Peyer's patch (tissue), 4 donors: ENCODE measurements at regions not wholly inside any gene's neighbourhood (a gene's known extent, or its start where the extent isn't known, plus 50 kb on each side); places are given as distances from the start of the nearest gene placed in this dataset.

Experiments
- DNase-seq, 3 donors: peaks; one replicate each; pipeline ENCODE4 v3.0.0-alpha.2; 2017 to 2019
- H3K27ac ChIP-seq, 4 donors: fragments of 200-600 bp; sonication (generic); one replicate each; pipeline ENCODE4 v1.5.1; 2016 to 2019
- H3K27me3 ChIP-seq, 2 donors: fragments of 200-600 bp; sonication (generic); one replicate each; pipeline ENCODE4 v1.5.1; 2019
- H3K36me3 ChIP-seq, 3 donors: fragments of 200-600 bp; sonication (generic); one replicate each; pipeline ENCODE4 v1.5.1; 2016 to 2019
- H3K4me1 ChIP-seq, 4 donors: fragments of 200-600 bp; sonication (generic); one replicate each; pipeline ENCODE4 v1.5.1; 2016 to 2019
- H3K4me3 ChIP-seq, 4 donors: fragments of 200-600 bp; sonication (generic); 1 replicate in 3 of 4; 2 replicates in 1 of 4; pipeline ENCODE4 v1.5.1; 2016 to 2019; ENCODE audit warnings: mild to moderate bottlenecking in 1 of 4
- H3K9me3 ChIP-seq, 4 donors: fragments of 200-600 bp; sonication (generic); one replicate each; pipeline ENCODE4 v1.5.1; 2016 to 2019; ENCODE audit warnings: mild to moderate bottlenecking in 1 of 4
- CTCF ChIP-seq, 6 experiments: fragments of 450-650 bp in 4 of 6; fragments of 200-600 bp in 2 of 6; sonication (generic) in 1 of 6; IDR thresholded peaks; one replicate each; pipeline ENCODE4 v1.5.1; 2017 to 2019; ENCODE audit warnings: antibody characterized with exemption in 6 of 6, mild to moderate bottlenecking in 3 of 6, moderate library complexity in 1 of 6
- POLR2A ChIP-seq, 2 donors: fragments of 450-650 bp; IDR thresholded peaks; one replicate each; pipeline ENCODE4 v1.5.1; 2017; ENCODE audit warnings: antibody characterized with exemption in 2 of 2, mild to moderate bottlenecking in 2 of 2, moderate library complexity in 2 of 2

- H3K4me1 ChIP-seq, result no peaks in the 10 kb centered on the region
- no peaks in the 10 kb centered on the region for H3K27me3 ChIP-seq
- no peaks in the 10 kb centered on the region for H3K36me3 ChIP-seq
- no peak for TF ChIP-seq POLR2A (IDR thresholded peaks at IDR 0.05)
- no peak for TF ChIP-seq CTCF (IDR thresholded peaks at IDR 0.05)
- H3K4me3 ChIP-seq, result no peak overlapping the region
- no peaks in the 10 kb centered on the region for H3K9me3 ChIP-seq
- no peak for DNase-seq
- no peak overlapping the region for H3K27ac ChIP-seq
These were observed 132.0 kb upstream of the PRDM1 start for GRCh38 chr6:105954148-105954547.

GRCh38 chr6:105952772-105953690 lies 133.1 kb upstream of the PRDM1 start:
- Histone ChIP-seq H3K4me3 (no peak overlapping the region), H3K4me1 (no peaks in the 10 kb centered on the region), H3K27me3 (no peaks in the 10 kb centered on the region), H3K36me3 (no peaks in the 10 kb centered on the region), H3K9me3 (no peaks in the 10 kb centered on the region), H3K27ac (no peak overlapping the region)
- DNase-seq, result no peak
- TF ChIP-seq CTCF (IDR thresholded peaks at IDR 0.05), result no peak
- no peak for TF ChIP-seq POLR2A (IDR thresholded peaks at IDR 0.05)

GRCh38 chr6:105952326-105952725 lies 133.8 kb upstream of the PRDM1 start:
- no peak for DNase-seq

GRCh38 chr6:105951322-105951721 lies 134.8 kb upstream of the PRDM1 start:
- Histone ChIP-seq H3K4me3 (no peak overlapping the region), H3K36me3 (no peaks in the 10 kb centered on the region), H3K27ac (no peak overlapping the region), H3K27me3 (no peaks in the 10 kb centered on the region), H3K9me3 (no peaks in the 10 kb centered on the region), H3K4me1 (no peaks in the 10 kb centered on the region)
- TF ChIP-seq POLR2A (IDR thresholded peaks at IDR 0.05) (no peak), CTCF (IDR thresholded peaks at IDR 0.05) (no peak)
- no peak for DNase-seq

More at GRCh38 chr6:105952326-105952725, 133.8 kb upstream of the PRDM1 start:
- Histone ChIP-seq H3K4me1 (no peaks in the 10 kb centered on the region), H3K4me3 (no peak overlapping the region), H3K27me3 (no peaks in the 10 kb centered on the region), H3K36me3 (no peaks in the 10 kb centered on the region), H3K9me3 (no peaks in the 10 kb centered on the region), H3K27ac (no peak overlapping the region)
- no peak for TF ChIP-seq POLR2A (IDR thresholded peaks at IDR 0.05)
- no peak for TF ChIP-seq CTCF (IDR thresholded peaks at IDR 0.05)

- no peak for TF ChIP-seq POLR2A (IDR thresholded peaks at IDR 0.05)
- TF ChIP-seq CTCF (IDR thresholded peaks at IDR 0.05), result no peak
These were observed 136.3 kb upstream of the PRDM1 start for GRCh38 chr6:105949869-105950268.

More at GRCh38 chr6:105949869-105950268, 136.3 kb upstream of the PRDM1 start:
- no peaks in the 10 kb centered on the region for H3K27me3 ChIP-seq
- no peaks in the 10 kb centered on the region for H3K9me3 ChIP-seq
- no peak overlapping the region for H3K27ac ChIP-seq
- DNase-seq, result no peak
- no peaks in the 10 kb centered on the region for H3K4me1 ChIP-seq
- no peak overlapping the region for H3K4me3 ChIP-seq
- no peaks in the 10 kb centered on the region for H3K36me3 ChIP-seq
